LoVo (cell line): ENCODE measurements at regions not wholly inside any gene's neighbourhood (a gene's known extent, or its start where the extent isn't known, plus 50 kb on each side); places are given as distances from the start of the nearest gene placed in this dataset.

Experiments used
- DNase-seq: peaks from one replicate; pipeline ENCODE4 v3.0.0-alpha.2; 2016; ENCODE audit warnings: low spot score

GRCh38 chr14:58947814-58948445 lies 240.5 kb upstream of the DAAM1 start:
- DNase-seq = no peak

GRCh38 chr14:58950555-58950954 lies 237.9 kb upstream of the DAAM1 start:
- no peak for DNase-seq

GRCh38 chr14:58951143-58951542 lies 237.3 kb upstream of the DAAM1 start:
- no peak for DNase-seq

GRCh38 chr14:58954052-58954451 lies 234.4 kb upstream of the DAAM1 start:
- no peak for DNase-seq

- no peak for DNase-seq
These were observed 233.3 kb upstream of the DAAM1 start for GRCh38 chr14:58954901-58955861.

- DNase-seq = no peak
These were observed 227.3 kb upstream of the DAAM1 start for GRCh38 chr14:58961045-58961731.

- DNase-seq = no peak
These were observed 224.4 kb upstream of the DAAM1 start for GRCh38 chr14:58963873-58964597.

GRCh38 chr14:58964598-58964928 lies 223.9 kb upstream of the DAAM1 start:
- DNase-seq = no peak

- no peak for DNase-seq
These were observed 222.9 kb upstream of the DAAM1 start for GRCh38 chr14:58965601-58966000.

- DNase-seq = no peak
These were observed 221.5 kb upstream of the DAAM1 start for GRCh38 chr14:58966997-58967396.

GRCh38 chr14:58969951-58970751 lies 218.3 kb upstream of the DAAM1 start:
- no peak for DNase-seq

GRCh38 chr14:58972233-58973017 lies 216.0 kb upstream of the DAAM1 start:
- DNase-seq = no peak

- no peak for DNase-seq
These were observed 211.1 kb upstream of the DAAM1 start for GRCh38 chr14:58977366-58977765.

GRCh38 chr14:58978343-58978742 lies 210.1 kb upstream of the DAAM1 start:
- DNase-seq = no peak

- no peak for DNase-seq
These were observed 209.1 kb upstream of the DAAM1 start for GRCh38 chr14:58979325-58979724.

GRCh38 chr14:58981840-58982239 lies 206.6 kb upstream of the DAAM1 start:
- no peak for DNase-seq

GRCh38 chr14:58985786-58986185 lies 202.7 kb upstream of the DAAM1 start:
- DNase-seq = no peak

GRCh38 chr14:58987591-58987990 lies 200.9 kb upstream of the DAAM1 start:
- no peak for DNase-seq

- no peak for DNase-seq
These were observed 195.5 kb upstream of the DAAM1 start for GRCh38 chr14:58992935-58993334.

- DNase-seq = no peak
These were observed 194.3 kb upstream of the DAAM1 start for GRCh38 chr14:58994130-58994529.

GRCh38 chr14:59004012-59004411 lies 184.5 kb upstream of the DAAM1 start:
- DNase-seq = no peak
